H1 (cell line): ENCODE measurements at regions not wholly inside any gene's neighbourhood (a gene's known extent, or its start where the extent isn't known, plus 50 kb on each side); places are given as distances from the start of the nearest gene placed in this dataset.

ENCODE experiments used
- CTCF ChIA-PET: fragments of 300-600 bp; sonication (Branson Sonifier 250); formaldehyde crosslinking; loops from one replicate; lab custom pipeline; 2021; ENCODE audit not compliant: partially characterized antibody; lab: Charles Lee
- POLR2A ChIA-PET: fragments of 300-600 bp; sonication (Branson Sonifier 250); formaldehyde crosslinking; loops from one replicate; lab custom pipeline; 2021; ENCODE audit warnings: inconsistent platforms; ENCODE audit not compliant: partially characterized antibody; lab: Charles Lee
- DNase-seq, 2 experiments: peaks; one replicate each; pipeline versions ENCODE4 v3.0.0 to v3.0.0-alpha.2; 2010 to 2022; ENCODE audit warnings: low spot score in 2 of 2, low read depth in 1 of 2, mixed read lengths in 1 of 2
- FAIRE-seq: peaks from 2 replicates; lab custom pipeline; 2011; peaks lifted over from hg19 to GRCh38; lab: Jason Lieb, UNC
- H2AFZ ChIP-seq: 2 replicates; pipeline ENCODE4 v1.8.1; 2012; ENCODE audit warnings: low read length, inconsistent platforms
- H2AK5ac ChIP-seq: 2 replicates; pipeline ENCODE4 v1.6.1; 2013; ENCODE audit warnings: low read depth, low read length
- H2BK120ac ChIP-seq: replicated peaks from 2 replicates; pipeline ENCODE3; 2013; ENCODE audit warnings: low read depth, low read length, inconsistent platforms
- H2BK12ac ChIP-seq: 2 replicates; pipeline ENCODE4 v1.6.1; 2013; ENCODE audit warnings: low read depth, low read length
- H2BK15ac ChIP-seq: 2 replicates; pipeline ENCODE4 v1.6.1; 2013; ENCODE audit warnings: low read length
- H2BK20ac ChIP-seq: 2 replicates; pipeline ENCODE4 v1.6.1; 2013; ENCODE audit warnings: low read length
- H2BK5ac ChIP-seq: 2 replicates; pipeline ENCODE4 v1.6.1; 2013; ENCODE audit warnings: low read depth, low read length
- H3K14ac ChIP-seq: 2 replicates; pipeline ENCODE4 v1.6.1; 2013; ENCODE audit warnings: inconsistent platforms; ENCODE audit not compliant: insufficient read length
- H3K18ac ChIP-seq: 2 replicates; pipeline ENCODE4 v1.6.1; 2013; ENCODE audit warnings: low read length; ENCODE audit errors: extremely low read depth
- H3K23ac ChIP-seq: 2 replicates; pipeline ENCODE4 v1.6.1; 2013; ENCODE audit warnings: inconsistent platforms; ENCODE audit not compliant: insufficient read length
- H3K23me2 ChIP-seq: 2 replicates; pipeline ENCODE4 v1.6.1; 2013; ENCODE audit warnings: low read depth, low read length
- H3K27ac ChIP-seq: 2 replicates; pipeline ENCODE4 v1.6.1; 2011; ENCODE audit warnings: low read depth, low read length, inconsistent platforms
- H3K27me3 ChIP-seq, 4 experiments: replicated peaks in 1 of 4; 1 replicate in 1 of 4; 2 replicates in 3 of 4; pipeline versions ENCODE4 v1.6.1 to v1.8.1; 2011 to 2013; ENCODE audit warnings: low read length in 3 of 4, mild to moderate bottlenecking in 3 of 4, inconsistent platforms in 2 of 4, mixed read lengths in 2 of 4, moderate library complexity in 1 of 4; ENCODE audit not compliant: control insufficient read depth in 3 of 4, insufficient read depth in 3 of 4; ENCODE audit errors: extremely low read depth in 1 of 4
- H3K36me3 ChIP-seq, 4 experiments: 2 replicates each; pipeline versions ENCODE4 v1.6.1 to v1.8.1; 2011 to 2013; ENCODE audit warnings: mild to moderate bottlenecking in 4 of 4, low read length in 3 of 4, moderate library complexity in 2 of 4, control low read depth in 1 of 4, inconsistent platforms in 1 of 4; ENCODE audit not compliant: insufficient read depth in 4 of 4, control insufficient read depth in 2 of 4
- H3K4ac ChIP-seq: replicated peaks from 2 replicates; pipeline ENCODE3; 2013; ENCODE audit warnings: low read length, low read depth, mixed read lengths, inconsistent platforms; ENCODE audit not compliant: insufficient read length
- H3K4me1 ChIP-seq, 4 experiments: replicated peaks in 1 of 4; 1 replicate in 1 of 4; 2 replicates in 3 of 4; pipeline versions ENCODE4 v1.6.1 to v1.8.1; 2011 to 2013; ENCODE audit warnings: low read length in 3 of 4, inconsistent platforms in 2 of 4, mixed read lengths in 1 of 4; ENCODE audit not compliant: insufficient read depth in 4 of 4, control insufficient read depth in 3 of 4
- H3K4me2 ChIP-seq, 2 experiments: 2 replicates each; pipeline versions ENCODE4 v1.6.1 to v1.8.1; 2011 to 2013; ENCODE audit warnings: low read depth in 2 of 2, low read length in 2 of 2, control low read depth in 1 of 2, inconsistent platforms in 1 of 2, mild to moderate bottlenecking in 1 of 2; ENCODE audit not compliant: insufficient read depth in 1 of 2
- H3K4me3 ChIP-seq, 4 experiments: fragments of 200-600, 300-600 bp in 1 of 4; sonication (generic), shearing (Covaris generic), sonication (Bioruptor Twin) in 1 of 4; 2 replicates each; pipeline versions ENCODE4 v1.5.1 to v1.8.1; 2011 to 2016; ENCODE audit warnings: low read length in 4 of 4, low read depth in 3 of 4, control low read depth in 2 of 4, inconsistent platforms in 2 of 4, mild to moderate bottlenecking in 2 of 4, mixed read lengths in 1 of 4, moderate library complexity in 1 of 4; ENCODE audit not compliant: insufficient read depth in 2 of 4; ENCODE audit errors: extremely low read depth in 1 of 4
- H3K56ac ChIP-seq: replicated peaks from 2 replicates; pipeline ENCODE3; 2013; ENCODE audit warnings: low read depth, mild to moderate bottlenecking, mixed read lengths, low read length, inconsistent platforms; ENCODE audit not compliant: insufficient read length
- H3K79me1 ChIP-seq: 2 replicates; pipeline ENCODE4 v1.6.1; 2013; ENCODE audit warnings: low read depth, low read length, control low read depth
- H3K79me2 ChIP-seq, 2 experiments: 2 replicates each; pipeline versions ENCODE4 v1.6.1 to v1.8.1; 2012 to 2013; ENCODE audit warnings: low read length in 2 of 2, mild to moderate bottlenecking in 2 of 2, inconsistent platforms in 1 of 2; ENCODE audit not compliant: insufficient read depth in 2 of 2, control insufficient read depth in 1 of 2
- H3K9ac ChIP-seq, 4 experiments: replicated peaks in 1 of 4; 1 replicate in 1 of 4; 2 replicates in 3 of 4; pipeline versions ENCODE4 v1.6.1 to v1.8.1; 2011 to 2013; ENCODE audit warnings: low read depth in 3 of 4, low read length in 3 of 4, control low read depth in 2 of 4, mild to moderate bottlenecking in 2 of 4, moderate library complexity in 2 of 4, inconsistent platforms in 1 of 4; ENCODE audit errors: extremely low read depth in 1 of 4
- H3K9me3 ChIP-seq, 2 experiments: 2 replicates each; pipeline versions ENCODE4 v1.6.1 to v1.8.1; 2012 to 2013; ENCODE audit warnings: mild to moderate bottlenecking in 2 of 2, moderate library complexity in 2 of 2, control low read depth in 1 of 2, inconsistent platforms in 1 of 2, low read depth in 1 of 2, low read length in 1 of 2, mixed read lengths in 1 of 2; ENCODE audit not compliant: insufficient read depth in 2 of 2
- H4K20me1 ChIP-seq, 2 experiments: replicated peaks in 1 of 2; 2 replicates each; pipeline versions ENCODE3 to v1.8.1; 2011 to 2013; ENCODE audit warnings: inconsistent platforms in 2 of 2, low read length in 2 of 2, mild to moderate bottlenecking in 1 of 2; ENCODE audit not compliant: insufficient read depth in 2 of 2, control insufficient read depth in 1 of 2
- H4K5ac ChIP-seq: 2 replicates; pipeline ENCODE4 v1.6.1; 2013; ENCODE audit warnings: low read length, low read depth, mixed read lengths, inconsistent platforms; ENCODE audit not compliant: insufficient read length
- H4K8ac ChIP-seq: 2 replicates; pipeline ENCODE4 v1.8.0; 2013; ENCODE audit warnings: mild to moderate bottlenecking, moderate library complexity, low read length, inconsistent platforms; ENCODE audit not compliant: insufficient read depth; ENCODE audit errors: extremely low read depth
- H4K91ac ChIP-seq: replicated peaks from 2 replicates; pipeline ENCODE3; 2013; ENCODE audit warnings: low read length, mixed read lengths, inconsistent platforms; ENCODE audit not compliant: insufficient read length
- EZH2 ChIP-seq: fragments of 200-600 bp; sonication (generic); IDR thresholded peaks from 2 replicates; pipeline ENCODE4 v1.7.1; 2012; ENCODE audit warnings: low read depth, mild to moderate bottlenecking, moderate library complexity, low read length, inconsistent platforms; ENCODE audit not compliant: severe bottlenecking
- TAF7 ChIP-seq: optimal IDR thresholded peaks from 2 replicates; pipeline ENCODE3; 2011; ENCODE audit warnings: low read depth, mild to moderate bottlenecking, inconsistent platforms, low read length, moderate library complexity, borderline replicate concordance
- WGBS, 2 experiments: shearing (Covaris generic) in 1 of 2; methylation state at CpG; one replicate each; pipeline versions ENCODE4 v1.1.6 to v1.1.7; 2013 to 2015; ENCODE audit warnings: low lambda C conversion rate in 2 of 2, mixed read lengths in 2 of 2, inconsistent platforms in 1 of 2, low coverage in 1 of 2, missing lambda C conversion rate in 1 of 2; ENCODE audit not compliant: insufficient replicate concordance in 2 of 2, insufficient coverage in 1 of 2, insufficient read length in 1 of 2; ENCODE audit errors: extremely low coverage in 1 of 2, missing lambda C conversion rate in 1 of 2; 5-methylcytosine and 5-hydroxymethylcytosine counted together

- CTCF ChIA-PET: no interaction called here
- Histone ChIP-seq H3K18ac (no peak overlapping the region), H3K4me2 (no peak overlapping the region), H2BK5ac (no peak overlapping the region), H2BK15ac (no peak overlapping the region), H3K23ac (no peak overlapping the region), H3K14ac (no peak overlapping the region), H4K20me1 (no peaks in the 10 kb centered on the region), H3K4me3 (no peak overlapping the region), H4K91ac (no peak overlapping the region), H2BK12ac (no peak overlapping the region), H3K9ac (no peak overlapping the region), H3K4ac (no peak overlapping the region), H2BK120ac (no peak overlapping the region), H3K27me3 (no peaks in the 10 kb centered on the region), H4K5ac (no peak overlapping the region), H3K23me2 (no peaks in the 10 kb centered on the region), H3K36me3 (no peaks in the 10 kb centered on the region), H3K9me3 (0 out of 4 replicates have a peak, but pooled peaks cover 0 to 3% of the 10 kb centered on the region in 2 experiments), H3K79me2 (no peaks in the 10 kb centered on the region), H2AFZ (no peak overlapping the region), H2BK20ac (no peak overlapping the region), H2AK5ac (no peak overlapping the region), H4K8ac (no peak overlapping the region), H3K79me1 (no peaks in the 10 kb centered on the region), H3K56ac (no peak overlapping the region), H3K27ac (no peak overlapping the region), H3K4me1 (no peaks in the 10 kb centered on the region)
- POLR2A ChIA-PET: no interaction called here
- FAIRE-seq: no peak
- whole genome bisulfite sequencing, 2 experiments: 88% methylated on average over 2 of the region's 2 CpGs; no CpG with 5 or more reads in 1 of the 2 experiments
- TF ChIP-seq TAF7 (no peak), EZH2 (no peak)
- DNase-seq: no peak
Measured at GRCh38 chr3:102215166-102215565, 219.6 kb upstream of the ZPLD1 start.
